ENCODE measurements at regions not wholly inside any gene's neighbourhood (a gene's known extent, or its start where the extent isn't known, plus 50 kb on each side); places are given as distances from the start of the nearest gene placed in this dataset.
A peak's percentile ranks its signal among the peaks of the same experiment; 100 is the strongest.

DNA sequence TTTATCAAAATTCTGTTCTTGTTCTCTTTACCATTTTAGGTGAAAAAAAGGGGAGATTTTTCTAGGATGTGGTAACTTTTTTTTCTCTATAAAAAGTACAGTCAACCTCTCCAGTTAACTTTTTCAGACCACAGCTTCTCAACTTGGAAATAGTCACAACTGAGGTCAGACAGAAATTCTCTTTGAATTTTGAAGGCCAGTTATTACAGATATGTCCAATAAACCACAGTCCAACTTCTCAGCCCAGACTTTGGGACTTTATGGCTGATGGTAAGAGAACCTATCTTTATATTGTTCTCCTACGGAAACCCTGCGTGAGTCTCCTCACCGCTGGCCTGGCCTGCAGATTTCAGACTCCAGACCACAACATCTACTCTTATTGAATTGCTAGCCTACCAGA is 176.7 kb downstream of the DACT1 start:
- no peak for DNase-seq (ENCODE audit: low read depth)

DNA sequence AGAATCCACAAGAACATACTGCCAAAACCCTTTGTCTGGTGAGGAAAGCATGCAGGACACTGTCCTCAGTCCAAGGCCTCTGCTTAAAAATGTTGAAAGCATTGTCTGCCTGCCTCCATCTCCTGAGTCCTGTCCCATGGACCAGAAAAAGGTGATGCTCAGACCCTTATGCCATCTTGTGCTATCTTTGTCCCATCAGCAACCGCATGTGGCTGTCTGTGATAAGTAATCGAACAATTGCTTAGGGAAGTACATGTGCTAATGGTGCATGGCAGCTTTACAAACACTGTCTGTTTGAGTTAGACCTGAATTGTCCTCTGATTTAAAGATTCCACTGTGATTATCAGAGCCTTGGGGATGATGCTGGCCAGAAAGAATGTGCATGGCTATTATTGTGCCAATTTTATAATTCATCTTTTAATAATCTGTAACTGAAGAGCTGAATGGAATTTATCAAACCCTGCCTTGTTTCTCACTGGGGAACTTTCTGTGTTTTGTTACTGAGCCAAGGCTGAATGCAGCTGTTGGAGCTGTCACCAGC is 177.5 kb downstream of the DACT1 start:
- no peak for DNase-seq (ENCODE audit: low read depth)

DNA sequence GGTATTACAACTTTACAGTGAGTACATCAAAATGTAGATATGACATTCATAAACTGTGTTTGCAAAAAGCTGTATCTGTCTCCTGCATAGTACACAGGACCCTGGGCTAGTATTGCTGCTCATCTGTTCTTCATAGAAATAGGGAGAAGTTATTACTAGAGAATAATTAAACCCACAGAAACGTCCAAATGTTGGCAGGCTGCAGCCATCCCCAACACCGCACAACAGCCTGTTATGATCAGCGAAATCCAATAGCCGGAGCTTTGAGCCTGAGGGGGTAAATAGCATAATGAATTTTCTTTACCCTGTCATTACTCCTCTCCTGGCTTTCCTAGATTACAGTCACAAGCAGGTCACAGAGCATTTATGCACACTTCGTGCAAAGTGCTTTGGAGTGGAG is 178.0 kb downstream of the DACT1 start:
- no peak for DNase-seq (ENCODE audit: low read depth)

DNA sequence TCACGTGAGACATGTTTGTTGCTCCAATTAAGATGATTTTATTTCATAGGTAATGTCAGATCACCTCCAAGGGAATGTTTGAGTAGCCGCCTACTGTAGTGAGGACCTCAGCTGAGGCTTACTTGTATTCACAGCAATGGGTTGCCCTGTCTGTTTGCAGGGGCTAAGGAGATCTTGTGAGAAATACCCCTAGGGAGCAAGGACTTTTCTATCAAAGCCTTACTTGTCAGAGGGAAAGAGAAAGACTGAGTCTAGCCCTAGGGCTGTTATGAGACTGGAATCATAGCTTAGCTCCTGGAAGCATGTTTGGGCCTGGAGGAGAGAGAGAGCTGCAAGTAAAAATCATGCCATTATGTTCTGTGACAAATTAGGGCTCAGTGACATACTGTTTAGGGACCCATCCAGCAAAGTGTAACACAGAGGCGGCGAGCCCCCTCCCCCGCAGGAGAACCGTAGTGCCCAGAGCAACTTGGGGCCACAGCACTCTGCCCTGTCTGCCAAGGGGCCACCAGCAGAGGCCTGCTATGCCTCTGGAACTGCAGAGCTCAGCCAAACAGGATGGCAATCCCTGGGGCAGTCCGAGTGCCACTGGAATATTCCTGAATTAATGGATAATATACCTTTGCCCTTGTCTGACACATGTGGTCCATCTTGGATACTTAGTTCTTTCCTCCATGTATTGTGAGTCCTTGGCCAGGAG is 178.8 kb downstream of the DACT1 start:
- DNase-seq (ENCODE audit: low read depth) = no peak

DNA sequence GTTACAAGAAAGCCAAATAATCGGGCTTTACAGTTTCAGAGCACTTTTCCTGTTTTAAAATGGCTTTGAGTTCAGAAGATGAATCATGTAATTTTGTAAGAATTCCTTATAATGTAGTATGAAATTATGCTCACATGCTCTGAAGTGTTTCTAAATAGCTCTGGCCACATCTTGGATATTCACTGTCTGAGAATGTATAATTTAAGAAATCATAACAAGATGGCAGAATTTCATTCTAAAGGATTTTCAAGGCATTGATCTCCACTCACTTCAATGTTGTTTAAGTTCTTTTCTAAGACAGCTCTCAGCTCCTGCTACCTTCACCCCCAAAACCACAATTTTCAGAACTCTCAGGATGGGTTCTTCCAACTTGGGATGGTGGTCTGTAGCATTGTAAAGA is 180.1 kb downstream of the DACT1 start:
- DNase-seq (ENCODE audit: low read depth) = no peak

DNA sequence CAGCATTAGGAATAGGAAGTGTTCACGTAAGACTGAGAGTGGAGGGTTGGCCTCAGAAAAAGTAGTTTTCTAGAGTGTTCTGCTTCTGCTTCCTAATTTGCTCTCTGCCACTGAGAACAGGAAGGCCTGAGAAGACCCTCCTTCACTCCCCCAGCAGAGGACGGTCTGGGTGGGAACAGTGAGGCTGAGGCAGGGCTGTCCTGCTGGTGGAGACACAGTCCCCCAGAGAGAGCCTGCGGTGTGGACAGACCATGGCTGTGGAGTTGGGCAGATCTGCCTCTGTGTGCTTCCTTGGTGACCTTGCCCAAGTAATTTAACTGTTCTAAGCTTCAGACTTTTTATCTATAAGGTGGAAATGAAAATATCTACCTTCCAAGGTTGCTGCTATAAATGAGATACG is 182.3 kb downstream of the DACT1 start:
- no peak for DNase-seq (ENCODE audit: low read depth)

DNA sequence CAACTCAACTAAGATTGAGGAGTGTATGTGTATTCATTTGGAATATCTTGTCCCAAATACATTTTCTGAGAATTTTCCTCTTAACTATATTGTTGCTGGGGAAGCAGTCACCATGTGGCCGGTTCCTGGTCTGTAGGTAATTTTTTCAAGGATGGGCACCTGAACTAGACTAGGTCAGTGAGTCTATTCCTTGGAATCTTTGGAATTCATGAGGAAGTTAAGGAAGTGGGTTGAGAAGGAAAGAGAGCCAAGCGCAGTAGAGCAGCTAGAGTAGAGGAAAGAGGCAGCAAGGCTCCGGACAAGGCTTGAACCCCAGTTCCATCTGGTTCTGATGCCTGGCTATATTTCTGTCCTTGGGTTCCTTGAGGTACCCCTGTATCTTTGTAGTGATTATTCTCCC is 183.7 kb downstream of the DACT1 start:
- DNase-seq (ENCODE audit: low read depth) = peak; percentile 53

DNA sequence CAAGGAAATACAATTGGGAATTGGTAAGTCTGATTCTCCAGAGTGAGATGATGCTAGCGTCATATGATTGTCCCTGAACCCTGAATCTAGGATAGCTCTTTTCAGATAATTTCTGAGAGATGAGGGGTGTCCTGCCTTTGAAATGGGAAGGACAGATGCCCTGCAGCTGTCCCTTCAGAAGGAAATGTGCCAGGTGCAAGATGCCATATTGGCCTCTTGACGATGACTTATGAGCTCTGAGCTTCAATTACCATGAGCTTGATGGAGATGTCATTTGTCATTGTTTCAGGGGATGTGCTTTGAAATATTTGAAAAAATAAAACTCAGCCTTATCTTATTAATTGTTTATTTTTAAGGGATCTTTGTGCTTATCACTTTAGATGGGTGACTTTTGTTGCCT is 185.1 kb downstream of the DACT1 start:
- DNase-seq (ENCODE audit: low read depth) = no peak

DNA sequence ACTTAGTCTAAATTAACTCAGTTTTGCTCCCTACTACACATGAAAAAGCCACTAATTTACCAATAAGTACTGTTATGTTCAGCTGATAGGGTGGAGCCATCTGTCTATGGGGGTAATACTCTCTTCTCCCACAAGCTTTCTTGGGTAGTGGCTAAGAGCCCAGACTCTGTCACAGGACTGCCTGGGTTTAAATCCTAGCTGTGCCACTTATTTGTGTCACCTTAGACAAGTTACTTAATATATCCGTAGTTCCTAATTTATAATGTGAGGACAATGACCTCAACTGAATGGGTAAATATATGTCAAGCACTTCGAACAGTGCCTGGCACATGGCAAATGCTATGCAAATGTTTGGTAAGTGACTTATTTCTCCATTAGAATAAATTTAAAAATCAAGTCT is 185.6 kb downstream of the DACT1 start:
- DNase-seq (ENCODE audit: low read depth) = no peak

DNA sequence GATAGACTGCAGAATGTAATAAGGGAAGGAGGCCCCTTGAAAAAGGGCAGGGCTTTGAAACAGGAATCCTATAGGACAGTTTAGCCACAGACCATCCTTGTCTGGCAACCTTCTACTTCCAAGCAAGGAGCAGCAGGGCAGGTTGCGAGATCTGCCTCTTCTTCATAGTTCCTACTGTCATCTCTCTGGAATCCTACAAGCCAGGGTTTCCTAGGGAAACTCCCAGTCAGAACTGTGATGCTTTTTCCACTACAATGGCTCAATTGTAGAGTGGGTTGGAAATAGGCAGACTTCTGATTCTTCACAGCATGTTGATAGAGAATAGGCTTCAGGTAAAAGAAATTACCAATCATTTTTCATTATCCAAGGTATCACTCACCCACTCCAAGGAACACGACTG is 186.3 kb downstream of the DACT1 start:
- no peak for DNase-seq (ENCODE audit: low read depth)

DNA sequence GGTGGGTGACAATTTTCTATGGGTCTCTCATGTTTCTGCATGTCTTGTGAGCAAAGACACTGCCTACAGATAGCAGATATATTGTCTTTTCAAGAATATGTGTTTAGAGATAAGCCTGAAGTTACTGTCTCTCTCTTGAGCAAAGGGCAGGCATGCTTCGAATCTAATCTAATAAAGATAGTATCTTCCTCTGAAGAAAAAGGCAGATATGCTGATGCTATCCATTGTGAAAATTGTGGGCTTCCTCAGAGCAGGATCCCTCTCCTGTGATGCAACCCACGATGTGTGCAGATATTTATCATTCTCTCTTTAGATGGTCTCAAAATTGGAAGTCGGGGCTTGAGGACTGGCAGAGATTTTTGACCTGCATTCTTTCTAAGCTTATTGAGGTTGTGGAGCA is 187.0 kb downstream of the DACT1 start:
- DNase-seq (ENCODE audit: low read depth) = no peak

DNA sequence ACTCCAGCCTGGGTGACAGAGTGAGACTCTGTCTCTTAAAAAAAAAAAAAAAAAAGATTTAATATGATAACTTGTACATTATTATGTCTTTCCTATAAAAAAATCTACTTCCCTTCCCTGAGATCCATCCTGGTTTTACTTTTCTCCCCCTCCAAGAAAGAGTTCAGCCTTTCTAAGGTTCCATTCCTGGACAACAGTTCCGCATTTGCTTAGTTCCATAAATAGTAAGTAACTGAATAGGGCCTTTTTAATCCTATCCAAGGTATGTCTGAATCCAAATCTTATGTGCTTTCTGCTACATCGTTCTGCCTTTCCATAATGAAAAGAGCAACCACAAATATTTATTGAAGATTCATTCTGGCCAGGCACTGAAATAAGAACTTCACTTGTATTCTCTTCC is 187.8 kb downstream of the DACT1 start:
- DNase-seq (ENCODE audit: low read depth) = no peak

DNA sequence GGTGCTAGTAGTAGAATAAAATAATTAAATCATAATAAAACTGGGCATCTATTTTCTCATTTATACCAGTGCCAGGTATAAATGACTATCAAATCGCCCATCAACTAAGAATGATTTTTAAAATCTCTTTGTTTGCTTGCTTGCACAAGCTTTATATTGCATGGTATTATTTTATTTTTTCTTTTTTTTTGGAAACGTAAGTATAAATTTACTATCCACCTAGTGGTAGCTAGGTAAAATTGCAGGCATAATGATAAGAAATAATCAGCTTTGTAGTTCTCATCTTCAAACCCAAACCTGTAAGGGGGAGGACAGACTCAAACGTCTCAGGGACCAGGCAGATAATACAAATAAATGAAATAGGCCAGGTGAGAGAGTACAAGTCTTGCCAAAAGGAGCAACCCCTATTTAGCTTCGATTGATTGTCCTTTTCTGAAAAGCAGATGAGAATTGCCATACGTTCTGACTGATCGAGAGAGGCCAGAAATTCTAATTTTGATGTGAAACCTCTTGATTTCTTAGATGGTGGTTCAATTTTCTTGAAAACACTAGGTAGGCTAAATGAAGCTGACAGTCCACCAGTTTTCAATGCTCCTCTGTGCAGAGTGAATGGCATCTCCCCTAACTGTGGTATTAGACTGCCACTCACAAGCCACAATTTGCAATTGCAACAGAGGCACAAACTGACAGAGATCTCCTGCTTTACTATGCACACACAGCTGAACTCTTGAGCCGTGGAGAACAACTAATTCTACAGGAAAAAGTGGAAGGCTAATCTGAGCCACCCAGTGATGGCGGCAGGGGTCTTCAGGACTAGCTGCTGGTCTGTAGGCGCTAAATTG is 189.3 kb downstream of the DACT1 start:
- peak; percentile 18 for DNase-seq (ENCODE audit: low read depth)

DNA sequence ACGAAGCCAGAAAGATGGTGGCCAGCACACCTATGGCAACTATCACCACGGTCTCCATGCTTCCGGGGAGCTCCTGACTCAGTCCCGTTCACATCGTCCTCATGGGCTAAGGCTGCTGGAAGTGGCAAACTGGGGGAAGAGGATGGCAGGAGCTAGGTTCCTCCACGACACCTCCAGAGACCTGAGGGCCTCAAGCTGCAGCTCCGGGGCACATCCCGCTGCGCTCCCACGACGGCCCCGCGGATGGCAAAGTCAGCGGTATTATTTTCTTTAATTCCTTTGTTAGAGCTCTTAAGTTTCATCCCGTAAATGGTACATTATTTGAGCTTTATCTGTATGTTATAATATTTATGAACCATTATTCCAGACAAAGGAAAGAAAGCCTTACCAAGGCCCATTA is 190.5 kb downstream of the DACT1 start:
- no peak for DNase-seq (ENCODE audit: low read depth)

DNA sequence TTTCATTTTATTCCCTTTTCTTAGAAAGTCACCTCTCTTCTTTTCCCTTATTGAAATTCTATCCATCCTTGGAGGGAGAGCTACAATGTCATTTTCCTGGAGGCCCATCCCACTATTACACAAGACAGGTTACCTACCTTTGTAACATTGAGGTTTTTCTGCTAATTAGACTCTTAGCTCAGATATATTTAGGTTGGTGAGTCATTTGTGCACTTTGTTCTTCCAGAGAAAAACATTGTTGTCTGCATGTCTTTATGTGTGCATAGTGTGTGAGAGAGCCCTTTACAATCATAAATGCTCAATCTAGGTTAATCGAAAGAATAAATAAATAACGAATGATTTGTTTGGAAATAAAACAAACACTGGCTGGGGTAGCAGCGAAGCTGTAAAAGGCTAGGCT is 191.8 kb downstream of the DACT1 start:
- peak; percentile 95 for DNase-seq (ENCODE audit: low read depth)

DNA sequence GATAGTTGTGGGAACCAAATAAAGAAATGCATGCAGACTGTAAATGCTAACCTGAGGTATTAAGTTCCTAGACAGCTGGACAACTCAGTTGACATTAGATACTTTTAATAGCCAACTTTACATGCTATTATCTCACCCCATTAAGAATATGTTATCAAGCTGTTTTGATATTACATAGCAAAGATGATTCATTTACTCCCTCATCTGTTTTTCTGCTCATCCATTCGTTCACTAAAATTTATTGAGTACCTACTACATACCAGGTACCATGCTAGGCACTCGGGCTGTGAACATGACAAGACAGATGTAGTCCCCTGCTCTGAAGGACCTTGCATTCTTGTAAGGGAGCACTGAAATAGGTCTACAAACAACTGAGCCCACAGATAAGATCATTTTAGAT is 192.4 kb downstream of the DACT1 start:
- DNase-seq (ENCODE audit: low read depth) = no peak

DNA sequence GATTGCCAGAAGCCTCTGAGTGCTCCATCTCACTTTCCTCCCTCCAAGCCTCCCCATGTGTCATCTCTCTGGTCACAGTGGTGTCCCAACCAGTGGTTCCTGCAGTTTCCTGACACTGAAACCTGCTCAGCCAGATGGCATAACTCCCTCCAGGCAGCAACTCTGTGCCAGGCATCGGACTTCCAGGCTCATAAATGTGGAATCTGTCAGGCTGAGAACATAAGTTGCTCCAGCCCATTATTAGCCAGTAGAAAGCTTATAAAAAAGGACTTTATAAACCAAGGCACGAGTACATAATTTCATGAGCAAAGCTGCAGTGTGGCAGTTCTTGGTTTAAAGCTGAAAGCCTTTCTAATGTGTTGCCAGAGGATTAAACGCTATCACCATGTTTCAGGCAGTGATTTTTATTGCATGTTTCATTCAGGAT is 194.3 kb downstream of the DACT1 start:
- DNase-seq (ENCODE audit: low read depth) = peak; percentile 2

DNA sequence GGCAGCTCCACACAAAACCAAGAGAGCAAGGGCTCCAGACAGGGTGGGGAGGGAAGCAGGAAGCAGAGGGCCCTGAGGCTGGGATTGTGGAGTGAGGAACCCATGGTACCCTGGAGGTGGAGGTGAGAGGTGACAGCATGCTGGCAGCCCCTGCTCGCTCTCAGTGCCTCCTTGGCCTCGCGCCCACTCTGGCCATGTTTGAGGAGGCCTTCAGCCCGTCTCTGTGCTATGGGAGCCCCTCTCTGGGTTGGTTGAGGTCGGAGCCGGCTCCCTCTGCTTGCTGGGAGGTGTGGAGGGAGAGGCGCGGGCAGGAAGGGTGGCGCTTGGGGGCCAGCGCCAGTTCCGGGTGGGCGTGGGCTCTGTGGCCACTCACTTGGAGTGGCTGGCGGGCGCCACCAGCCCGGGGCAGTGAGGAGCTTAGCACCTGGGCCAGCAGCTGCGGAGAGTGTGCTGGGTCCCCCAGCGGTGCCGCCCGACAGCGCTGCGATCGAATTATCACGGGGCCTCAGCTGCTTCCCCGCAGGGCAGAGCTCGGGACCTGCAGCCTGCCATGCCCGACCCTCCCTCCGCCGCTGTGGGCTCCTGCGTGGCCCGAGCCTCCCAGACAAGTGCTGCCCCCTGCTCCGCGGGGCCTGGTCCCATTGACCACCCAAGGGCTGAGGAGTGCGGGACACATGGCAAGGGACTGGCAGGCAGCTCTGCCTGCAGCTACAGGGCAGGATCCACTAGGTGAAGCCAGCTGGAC is 196.0 kb downstream of the DACT1 start:
- no peak for DNase-seq (ENCODE audit: low read depth)

DNA sequence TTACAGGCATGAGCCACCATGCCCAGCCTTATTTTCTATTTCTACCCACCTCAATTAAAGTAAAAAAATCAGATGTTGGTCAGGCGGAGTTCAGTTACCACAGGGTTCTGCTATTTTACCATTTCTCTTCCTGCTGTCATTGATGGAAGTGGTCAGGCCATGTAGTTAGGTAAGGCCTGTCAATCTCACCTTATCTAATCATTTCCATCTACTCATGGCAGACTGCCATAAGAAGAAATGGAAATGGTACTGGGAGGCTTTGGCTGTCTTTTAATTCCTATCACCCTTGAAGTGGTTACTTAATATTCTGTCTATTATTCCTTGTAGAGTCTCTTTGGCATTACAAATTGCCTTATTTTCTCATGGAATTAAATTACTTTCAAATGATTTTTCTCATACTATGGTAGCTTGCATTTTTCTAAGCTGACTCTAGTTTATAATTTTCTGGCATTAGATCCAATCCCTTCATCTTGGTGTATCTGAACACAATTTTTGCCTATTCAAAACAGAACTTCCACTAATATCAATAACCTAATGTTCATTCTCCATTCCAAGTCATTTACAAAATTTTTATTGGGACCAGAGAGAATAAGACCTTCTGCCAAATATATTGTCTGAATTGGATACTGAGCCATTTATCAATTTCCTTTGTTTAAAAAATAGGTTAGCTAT is 198.7 kb downstream of the DACT1 start:
- DNase-seq (ENCODE audit: low read depth) = no peak

DNA sequence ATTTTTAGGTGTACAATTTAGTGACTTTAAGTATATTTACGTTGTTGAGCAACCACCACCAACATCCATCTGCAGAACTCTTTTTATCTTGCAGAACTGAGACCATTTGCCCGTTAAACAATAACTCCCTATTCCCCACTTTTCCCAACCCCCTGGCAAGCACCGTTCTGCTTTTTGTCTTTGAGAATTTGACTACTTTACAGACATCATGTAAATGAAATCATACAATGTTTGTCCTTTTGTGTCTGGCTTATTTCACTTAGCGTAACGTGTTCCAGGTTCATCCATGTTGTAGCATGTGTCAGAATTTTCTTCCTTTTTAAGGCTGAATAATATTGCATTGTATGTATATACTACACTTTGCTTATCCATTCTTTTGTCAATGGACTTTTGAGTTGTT is 201.5 kb downstream of the DACT1 start:
- no peak for DNase-seq (ENCODE audit: low read depth)

DNA sequence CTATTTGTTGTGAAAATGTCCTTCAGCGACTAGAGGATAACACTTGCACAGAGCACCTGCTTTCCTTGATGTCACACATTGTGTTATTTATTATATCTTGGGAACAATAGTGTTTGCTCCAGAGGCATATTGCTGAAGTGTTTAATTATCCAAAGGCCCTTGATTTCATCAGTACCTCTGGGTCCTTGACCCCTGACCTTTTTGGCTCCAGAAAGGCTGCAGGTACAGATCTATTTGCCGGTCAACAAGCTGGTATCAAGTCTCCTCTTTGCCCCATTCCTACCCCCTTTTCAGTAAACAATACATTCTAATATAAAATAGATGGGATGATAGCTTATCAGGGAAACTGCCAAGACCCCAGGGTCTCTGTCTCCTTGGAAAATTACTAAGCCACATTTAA is 206.8 kb downstream of the DACT1 start:
- DNase-seq (ENCODE audit: low read depth) = no peak
